SU-DHL-6 (cell line): ENCODE measurements at regions not wholly inside any gene's neighbourhood (a gene's known extent, or its start where the extent isn't known, plus 50 kb on each side); places are given as distances from the start of the nearest gene placed in this dataset.

Source experiments
- H2AFZ ChIP-seq: fragments of 200-600 bp; sonication (generic); 2 replicates; pipeline ENCODE4 v1.6.1; 2014; ENCODE audit warnings: low read depth, mild to moderate bottlenecking, moderate library complexity, mixed read lengths, antibody characterized with exemption, low read length; ENCODE audit not compliant: severe bottlenecking
- H3F3A ChIP-seq: fragments of 200-600 bp; shearing (Covaris generic); 2 replicates; pipeline ENCODE4 v1.6.0; 2016; ENCODE audit warnings: antibody characterized with exemption, mild to moderate bottlenecking; ENCODE audit not compliant: insufficient read depth
- H3K27ac ChIP-seq: fragments of 200-600 bp; sonication (generic); 2 replicates; pipeline ENCODE4 v1.5.1; 2016; ENCODE audit warnings: low read depth, mild to moderate bottlenecking, low read length, moderate library complexity, mixed read lengths
- H3K27me3 ChIP-seq: fragments of 200-600 bp; sonication (generic), shearing (Covaris generic); 2 replicates; pipeline ENCODE4 v1.6.0; 2014; ENCODE audit warnings: mild to moderate bottlenecking, low read length
- H3K36me3 ChIP-seq: fragments of 200-600 bp; sonication (generic); 2 replicates; pipeline ENCODE4 v1.6.1; 2014; ENCODE audit warnings: mild to moderate bottlenecking, low read length, mixed read lengths
- H3K4me2 ChIP-seq: fragments of 300-600, 200-600 bp; shearing (Covaris generic), sonication (generic); 2 replicates; pipeline ENCODE4 v1.6.0; 2014; ENCODE audit warnings: low read length, low read depth, mild to moderate bottlenecking; ENCODE audit not compliant: poor library complexity, severe bottlenecking
- H3K4me3 ChIP-seq: fragments of 200-600 bp; sonication (generic); 2 replicates; pipeline ENCODE4 v1.5.1; 2014; ENCODE audit warnings: antibody characterized with exemption, low read length, mild to moderate bottlenecking, mixed read lengths; ENCODE audit not compliant: insufficient read depth, poor library complexity, severe bottlenecking
- H3K79me2 ChIP-seq: fragments of 200-600 bp; sonication (generic); 2 replicates; pipeline ENCODE4 v1.6.1; 2014; ENCODE audit warnings: mild to moderate bottlenecking, low read length, moderate library complexity; ENCODE audit not compliant: insufficient read depth
- H3K9ac ChIP-seq: fragments of 200-600 bp; sonication (generic); 2 replicates; pipeline ENCODE4 v1.7.0; 2014; ENCODE audit warnings: mild to moderate bottlenecking, low read length
- H3K9me2 ChIP-seq: fragments of 200-600 bp; sonication (generic); replicated peaks from 2 replicates; pipeline ENCODE4 v1.6.1; 2014; ENCODE audit warnings: low read length; ENCODE audit not compliant: insufficient read depth
- H3K9me3 ChIP-seq: fragments of 200-600 bp; sonication (generic); 2 replicates; pipeline ENCODE4 v1.6.1; 2014; ENCODE audit warnings: low read length, mixed read lengths; ENCODE audit not compliant: insufficient read depth
- H4K20me1 ChIP-seq: fragments of 200-600 bp; sonication (generic); 2 replicates; pipeline ENCODE4 v1.6.1; 2014; ENCODE audit warnings: low read depth, mild to moderate bottlenecking, antibody characterized with exemption, low read length, moderate library complexity, mixed read lengths
- EZH2phosphoT487 ChIP-seq: fragments of 200-600 bp; sonication (generic), shearing (Covaris generic); conservative IDR thresholded peaks from 2 replicates; pipeline ENCODE4 v1.6.1; 2018; ENCODE audit warnings: mild to moderate bottlenecking, antibody characterized with exemption, low read length, moderate library complexity, mixed read lengths
- TF ChIP-seq, protein P1 (sequence below): fragments of 200-600 bp; sonication (generic); IDR thresholded peaks from one replicate; pipeline ENCODE4 v1.5.1; 2017; ENCODE audit warnings: antibody characterized with exemption, mild to moderate bottlenecking, low read length, moderate library complexity; ENCODE audit not compliant: insufficient read depth, poor library complexity, severe bottlenecking

DNA sequence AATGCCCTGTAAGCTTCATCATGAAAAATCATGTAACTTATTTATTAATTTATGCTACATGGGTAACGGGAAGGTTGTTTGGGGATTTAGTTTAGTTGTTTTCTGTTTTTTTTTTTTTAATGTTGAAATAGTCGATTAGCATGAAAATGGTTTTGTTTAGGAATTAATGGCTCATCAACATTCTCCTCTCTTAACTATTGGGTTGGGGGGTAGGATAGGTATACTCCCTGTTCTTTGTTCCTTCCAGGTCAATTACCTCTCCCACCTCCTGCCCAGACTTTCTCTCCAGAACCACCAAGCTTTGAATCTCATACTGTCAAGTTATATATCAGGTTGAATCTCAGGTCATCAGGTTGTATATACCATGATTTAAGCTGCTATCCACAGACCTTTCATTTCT is 568.7 kb upstream of the DSEL start:
- TF ChIP-seq, protein P1, sequence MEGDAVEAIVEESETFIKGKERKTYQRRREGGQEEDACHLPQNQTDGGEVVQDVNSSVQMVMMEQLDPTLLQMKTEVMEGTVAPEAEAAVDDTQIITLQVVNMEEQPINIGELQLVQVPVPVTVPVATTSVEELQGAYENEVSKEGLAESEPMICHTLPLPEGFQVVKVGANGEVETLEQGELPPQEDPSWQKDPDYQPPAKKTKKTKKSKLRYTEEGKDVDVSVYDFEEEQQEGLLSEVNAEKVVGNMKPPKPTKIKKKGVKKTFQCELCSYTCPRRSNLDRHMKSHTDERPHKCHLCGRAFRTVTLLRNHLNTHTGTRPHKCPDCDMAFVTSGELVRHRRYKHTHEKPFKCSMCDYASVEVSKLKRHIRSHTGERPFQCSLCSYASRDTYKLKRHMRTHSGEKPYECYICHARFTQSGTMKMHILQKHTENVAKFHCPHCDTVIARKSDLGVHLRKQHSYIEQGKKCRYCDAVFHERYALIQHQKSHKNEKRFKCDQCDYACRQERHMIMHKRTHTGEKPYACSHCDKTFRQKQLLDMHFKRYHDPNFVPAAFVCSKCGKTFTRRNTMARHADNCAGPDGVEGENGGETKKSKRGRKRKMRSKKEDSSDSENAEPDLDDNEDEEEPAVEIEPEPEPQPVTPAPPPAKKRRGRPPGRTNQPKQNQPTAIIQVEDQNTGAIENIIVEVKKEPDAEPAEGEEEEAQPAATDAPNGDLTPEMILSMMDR: no peak
- no peak for TF ChIP-seq EZH2phosphoT487
- H4K20me1 ChIP-seq: no peaks in the 10 kb centered on the region
- no peaks in the 10 kb centered on the region for H3K27me3 ChIP-seq
- no peak overlapping the region for H3K4me2 ChIP-seq
- H3K9me2 ChIP-seq: no peaks in the 10 kb centered on the region
- no peak overlapping the region for H3K9ac ChIP-seq
- no peak overlapping the region for H3K27ac ChIP-seq
- no peaks in the 10 kb centered on the region for H3K36me3 ChIP-seq
- no peak overlapping the region for H3K4me3 ChIP-seq
- no peaks in the 10 kb centered on the region for H3K79me2 ChIP-seq
- no peak overlapping the region for H2AFZ ChIP-seq
- no peaks in the 10 kb centered on the region for H3F3A ChIP-seq
- no peaks in the 10 kb centered on the region for H3K9me3 ChIP-seq

DNA sequence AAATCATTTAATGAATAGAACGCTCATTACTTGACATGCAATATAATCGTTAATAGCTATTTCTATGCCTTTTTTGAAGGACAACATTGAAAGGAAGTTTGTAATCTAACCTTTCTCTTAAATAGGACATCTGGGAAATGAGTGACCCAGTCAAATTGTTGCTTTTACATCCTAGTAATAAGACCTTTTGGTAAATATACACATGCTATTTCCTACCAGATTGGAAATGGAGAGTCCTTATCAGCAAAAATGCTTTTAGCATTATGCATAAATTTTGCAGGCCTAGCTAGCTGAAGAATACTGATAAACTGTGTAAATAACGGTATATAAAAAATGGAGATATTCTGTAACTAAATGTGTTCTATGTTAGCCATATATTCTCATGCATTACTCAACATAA is 567.3 kb upstream of the DSEL start:
- no peaks in the 10 kb centered on the region for H3K9me3 ChIP-seq
- no peaks in the 10 kb centered on the region for H3K36me3 ChIP-seq
- H2AFZ ChIP-seq: no peak overlapping the region
- no peak overlapping the region for H3K9ac ChIP-seq
- H3F3A ChIP-seq: no peaks in the 10 kb centered on the region
- TF ChIP-seq, protein P1: no peak
- no peak for TF ChIP-seq EZH2phosphoT487
- no peaks in the 10 kb centered on the region for H3K27me3 ChIP-seq
- H3K27ac ChIP-seq: no peak overlapping the region
- no peaks in the 10 kb centered on the region for H4K20me1 ChIP-seq
- H3K9me2 ChIP-seq: no peaks in the 10 kb centered on the region
- no peak overlapping the region for H3K4me3 ChIP-seq
- H3K79me2 ChIP-seq: no peaks in the 10 kb centered on the region
- H3K4me2 ChIP-seq: no peak overlapping the region

DNA sequence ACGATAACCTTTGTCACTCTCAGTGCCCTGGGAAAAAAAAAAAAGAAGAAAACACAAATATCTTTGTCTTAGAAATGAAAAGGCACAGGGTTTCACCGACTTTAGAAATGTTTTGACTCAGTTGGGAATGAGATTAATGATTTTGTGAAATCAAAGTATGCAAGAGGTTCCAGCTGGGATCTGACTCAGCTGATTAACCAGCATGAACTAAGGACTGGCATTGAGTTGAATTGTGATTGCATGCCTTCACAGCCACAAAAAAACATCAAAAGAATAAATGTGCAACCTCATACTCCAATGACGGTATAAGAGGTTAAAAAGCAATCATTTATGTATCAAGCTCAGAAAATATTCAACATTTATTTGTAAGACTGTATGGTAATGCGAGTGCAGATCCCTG is 566.6 kb upstream of the DSEL start:
- no peak overlapping the region for H2AFZ ChIP-seq
- H3K36me3 ChIP-seq: no peaks in the 10 kb centered on the region
- H3K9ac ChIP-seq: no peak overlapping the region
- H3K27ac ChIP-seq: no peak overlapping the region
- H3K9me3 ChIP-seq: no peaks in the 10 kb centered on the region
- H3K27me3 ChIP-seq: no peaks in the 10 kb centered on the region
- H3K4me3 ChIP-seq: no peak overlapping the region
- no peak overlapping the region for H3K4me2 ChIP-seq
- TF ChIP-seq, protein P1: no peak
- TF ChIP-seq EZH2phosphoT487: no peak
- H4K20me1 ChIP-seq: no peaks in the 10 kb centered on the region
- H3K9me2 ChIP-seq: no peaks in the 10 kb centered on the region
- H3F3A ChIP-seq: no peaks in the 10 kb centered on the region
- no peaks in the 10 kb centered on the region for H3K79me2 ChIP-seq

DNA sequence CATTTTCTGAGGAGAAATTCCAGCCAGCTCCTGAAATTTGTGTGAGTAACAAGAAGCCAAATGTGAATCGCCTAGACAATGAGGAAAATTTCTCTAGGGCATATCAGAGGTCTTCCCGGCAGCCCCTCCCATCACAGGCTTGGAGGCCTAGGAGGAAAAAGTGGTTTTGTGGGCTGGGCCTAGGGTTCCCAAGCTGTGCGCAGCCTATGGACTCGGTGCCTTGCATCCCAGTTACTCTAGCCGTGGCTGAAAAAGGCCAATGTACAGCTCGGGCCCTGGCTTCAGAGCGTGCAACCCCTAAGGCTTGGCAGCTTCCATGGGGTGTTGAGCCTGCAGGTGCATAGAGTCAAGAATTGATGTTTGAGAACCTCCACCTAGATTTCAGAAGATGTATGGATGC is 556.2 kb upstream of the DSEL start:
- H2AFZ ChIP-seq: no peak overlapping the region

More for the DNA sequence above, 556.2 kb upstream of the DSEL start:
- H3K9me2 ChIP-seq: no peaks in the 10 kb centered on the region
- no peak overlapping the region for H3K27ac ChIP-seq
- no peaks in the 10 kb centered on the region for H3F3A ChIP-seq
- no peak overlapping the region for H3K4me2 ChIP-seq
- TF ChIP-seq, protein P1: no peak
- TF ChIP-seq EZH2phosphoT487: no peak
- H3K36me3 ChIP-seq: no peaks in the 10 kb centered on the region
- no peaks in the 10 kb centered on the region; the same call in 1 of the 2 replicates for H3K9me3 ChIP-seq
- no peaks in the 10 kb centered on the region for H3K27me3 ChIP-seq
- H3K9ac ChIP-seq: no peak overlapping the region
- no peak overlapping the region for H3K4me3 ChIP-seq
- H4K20me1 ChIP-seq: no peaks in the 10 kb centered on the region
- H3K79me2 ChIP-seq: no peaks in the 10 kb centered on the region
